Smooth muscle cell (in vitro differentiated cells): ENCODE measurements at regions not wholly inside any gene's neighbourhood (a gene's known extent, or its start where the extent isn't known, plus 50 kb on each side); places are given as distances from the start of the nearest gene placed in this dataset.
A peak's percentile ranks its signal among the peaks of the same experiment; 100 is the strongest.

Experiments
- DNase-seq: peaks from one replicate; lab custom pipeline; 2025; ENCODE audit not compliant: unreplicated experiment; lab: John Stamatoyannopoulos, UW
- H2AFZ ChIP-seq: fragments of 200-600 bp; sonication (generic); 2 replicates; pipeline ENCODE4 v1.6.0; 2016; ENCODE audit warnings: antibody characterized with exemption, low read depth, mild to moderate bottlenecking
- H3F3A ChIP-seq: fragments of 200-600 bp; sonication (generic); 2 replicates; pipeline ENCODE4 v1.6.0; 2017; ENCODE audit warnings: antibody characterized with exemption, low read depth
- H3K27ac ChIP-seq: fragments of 200-600 bp; sonication (generic); 2 replicates; pipeline ENCODE4 v1.5.1; 2016; ENCODE audit warnings: low read depth, mild to moderate bottlenecking
- H3K27me3 ChIP-seq: fragments of 200-600 bp; sonication (generic); 2 replicates; pipeline ENCODE4 v1.6.1; 2016; ENCODE audit warnings: low read depth, mild to moderate bottlenecking
- H3K36me3 ChIP-seq: fragments of 200-600 bp; sonication (generic); 2 replicates; pipeline ENCODE4 v1.5.1; 2016; ENCODE audit warnings: low read depth
- H3K4me1 ChIP-seq: fragments of 200-600 bp; sonication (generic); 2 replicates; pipeline ENCODE4 v1.5.1; 2016; ENCODE audit warnings: low read depth
- H3K4me2 ChIP-seq: fragments of 200-600 bp; sonication (generic); 2 replicates; pipeline ENCODE4 v1.6.0; 2016; ENCODE audit warnings: mild to moderate bottlenecking
- H3K4me3 ChIP-seq: fragments of 200-600 bp; sonication (generic); 2 replicates; pipeline ENCODE4 v1.5.1; 2016; ENCODE audit warnings: mild to moderate bottlenecking
- H3K79me2 ChIP-seq: fragments of 200-600 bp; sonication (generic); 2 replicates; pipeline ENCODE4 v1.6.0; 2016; ENCODE audit warnings: low read depth, mild to moderate bottlenecking
- H3K9ac ChIP-seq: fragments of 200-600 bp; sonication (generic); 2 replicates; pipeline ENCODE4 v1.6.0; 2016; ENCODE audit warnings: low read depth
- H3K9me3 ChIP-seq: fragments of 200-600 bp; sonication (generic); replicated peaks from 2 replicates; pipeline ENCODE4 v1.5.1; 2016; ENCODE audit warnings: low read depth
- H4K20me1 ChIP-seq: fragments of 200-600 bp; sonication (generic); 2 replicates; pipeline ENCODE4 v1.6.0; 2016; ENCODE audit warnings: low read depth
- WGBS: methylation state at CpG from one replicate; pipeline ENCODE4 v1.1.7; 2016; ENCODE audit warnings: low lambda C conversion rate; 5-methylcytosine and 5-hydroxymethylcytosine counted together
- TF ChIP-seq, protein P1 (sequence below): fragments of 200-600 bp; sonication (generic); IDR thresholded peaks from 2 replicates; pipeline ENCODE4 v1.5.1; 2017; ENCODE audit warnings: borderline replicate concordance, mild to moderate bottlenecking, antibody characterized with exemption; ENCODE audit not compliant: insufficient read depth, poor library complexity, severe bottlenecking

DNA sequence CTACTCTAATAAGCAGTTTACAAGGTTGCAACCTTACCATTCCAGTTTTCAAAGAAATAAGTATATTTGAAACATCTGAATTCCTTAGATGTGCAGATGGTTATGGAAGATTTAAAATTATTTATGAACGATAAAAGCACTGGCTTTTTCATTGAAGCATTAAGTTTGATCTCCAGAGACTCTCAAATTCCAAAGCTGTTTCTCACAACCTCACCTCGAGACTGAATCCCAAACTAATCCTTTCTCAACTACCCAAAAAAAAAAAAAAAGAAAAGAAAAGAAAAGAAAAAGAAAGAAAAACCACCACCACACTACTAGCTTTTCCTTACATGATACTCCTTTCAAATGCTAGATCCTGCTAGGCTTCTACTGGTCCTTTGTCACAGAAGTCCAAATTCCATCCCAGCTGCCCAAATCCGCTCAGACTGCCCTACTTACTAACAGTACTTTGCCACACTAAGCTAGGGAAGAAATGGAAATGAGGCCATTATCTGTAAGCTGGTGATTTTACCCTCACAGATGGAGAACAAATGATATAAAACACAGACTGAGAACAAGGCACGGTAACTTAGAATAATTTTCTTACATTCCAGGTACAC, 100.6 kb upstream of the CDK1 start:
- Histone ChIP-seq H3K9ac (no peak overlapping the region), H3K4me2 (peak overlapping the region; percentile 72), H3K4me1 (peaks cover 18% of the 10 kb centered on the region), H3K27me3 (no peaks in the 10 kb centered on the region), H3K27ac (peak overlapping the region; percentile 66), H2AFZ (no peak overlapping the region), H4K20me1 (no peaks in the 10 kb centered on the region), H3F3A (no peaks in the 10 kb centered on the region), H3K9me3 (no peaks in the 10 kb centered on the region), H3K4me3 (no peak overlapping the region), H3K79me2 (peaks cover 3% of the 10 kb centered on the region), H3K36me3 (no peaks in the 10 kb centered on the region)
- 57% methylated on average over 4 of the region's 4 CpGs for whole genome bisulfite sequencing
- TF ChIP-seq, protein P1, sequence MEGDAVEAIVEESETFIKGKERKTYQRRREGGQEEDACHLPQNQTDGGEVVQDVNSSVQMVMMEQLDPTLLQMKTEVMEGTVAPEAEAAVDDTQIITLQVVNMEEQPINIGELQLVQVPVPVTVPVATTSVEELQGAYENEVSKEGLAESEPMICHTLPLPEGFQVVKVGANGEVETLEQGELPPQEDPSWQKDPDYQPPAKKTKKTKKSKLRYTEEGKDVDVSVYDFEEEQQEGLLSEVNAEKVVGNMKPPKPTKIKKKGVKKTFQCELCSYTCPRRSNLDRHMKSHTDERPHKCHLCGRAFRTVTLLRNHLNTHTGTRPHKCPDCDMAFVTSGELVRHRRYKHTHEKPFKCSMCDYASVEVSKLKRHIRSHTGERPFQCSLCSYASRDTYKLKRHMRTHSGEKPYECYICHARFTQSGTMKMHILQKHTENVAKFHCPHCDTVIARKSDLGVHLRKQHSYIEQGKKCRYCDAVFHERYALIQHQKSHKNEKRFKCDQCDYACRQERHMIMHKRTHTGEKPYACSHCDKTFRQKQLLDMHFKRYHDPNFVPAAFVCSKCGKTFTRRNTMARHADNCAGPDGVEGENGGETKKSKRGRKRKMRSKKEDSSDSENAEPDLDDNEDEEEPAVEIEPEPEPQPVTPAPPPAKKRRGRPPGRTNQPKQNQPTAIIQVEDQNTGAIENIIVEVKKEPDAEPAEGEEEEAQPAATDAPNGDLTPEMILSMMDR, result no peak
- DNase-seq, result no peak

DNA sequence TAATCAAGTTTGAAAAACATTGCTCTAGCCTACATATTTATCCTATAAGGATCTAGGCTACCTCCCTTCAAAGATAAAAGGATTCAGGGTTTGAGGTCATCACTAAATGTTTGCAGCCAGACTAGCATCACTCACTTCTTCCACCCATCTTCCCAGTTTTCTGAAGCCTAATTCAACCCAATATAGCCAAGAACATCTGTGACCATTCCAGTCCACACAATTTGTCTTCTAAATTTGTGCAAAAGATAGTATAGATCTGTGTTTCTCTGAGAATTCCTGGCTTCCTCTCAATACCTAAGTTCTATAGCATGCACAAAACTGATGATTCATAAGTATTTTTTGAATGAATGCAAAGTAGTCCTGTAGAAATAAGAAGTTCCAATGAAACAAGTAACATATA, 103.0 kb upstream of the CDK1 start:
- TF ChIP-seq, protein P1, result no peak
- no peak for DNase-seq
- Histone ChIP-seq H4K20me1 (no peaks in the 10 kb centered on the region), H3F3A (no peaks in the 10 kb centered on the region), H3K27ac (no peak overlapping the region), H3K27me3 (no peaks in the 10 kb centered on the region), H3K4me1 (peaks cover 18% of the 10 kb centered on the region), H3K4me3 (no peak overlapping the region), H2AFZ (no peak overlapping the region), H3K36me3 (no peaks in the 10 kb centered on the region), H3K4me2 (no peak overlapping the region), H3K9me3 (no peaks in the 10 kb centered on the region), H3K79me2 (peaks cover 3% of the 10 kb centered on the region), H3K9ac (no peak overlapping the region)

DNA sequence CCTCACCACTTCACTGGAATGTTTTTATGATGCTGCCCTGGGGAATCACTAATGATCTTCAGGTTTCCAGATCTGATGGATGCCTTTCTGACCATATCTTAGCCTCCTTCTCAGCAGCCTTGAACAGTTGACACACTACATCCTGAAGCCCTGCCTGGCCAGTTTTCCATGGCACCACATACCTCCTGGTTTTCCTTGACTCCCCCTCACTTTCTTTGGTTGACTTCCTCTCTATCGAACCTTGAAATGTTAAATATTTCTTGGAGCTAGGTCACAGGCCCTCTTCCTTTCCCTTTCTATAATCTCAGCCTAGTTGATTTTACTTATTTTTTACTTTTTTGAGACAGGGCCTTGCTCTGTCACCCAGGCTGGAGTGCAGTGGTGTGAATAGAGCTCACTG, 108.8 kb upstream of the CDK1 start:
- peaks cover 3% of the 10 kb centered on the region for H3K79me2 ChIP-seq
- no peaks in the 10 kb centered on the region for H3K27me3 ChIP-seq
- peak overlapping the region; percentile 34 for H3K27ac ChIP-seq
- H2AFZ ChIP-seq, result no peak overlapping the region
- no peak overlapping the region for H3K4me2 ChIP-seq
- peaks cover 3% of the 10 kb centered on the region for H3K4me1 ChIP-seq
- H3K9me3 ChIP-seq, result no peaks in the 10 kb centered on the region
- peaks cover 3% of the 10 kb centered on the region for H3F3A ChIP-seq
- DNase-seq, result no peak
- H3K4me3 ChIP-seq, result no peak overlapping the region
- H4K20me1 ChIP-seq, result no peaks in the 10 kb centered on the region
- H3K9ac ChIP-seq, result no peak overlapping the region
- 27% methylated on average over 1 of the region's 1 CpG for WGBS
- TF ChIP-seq, protein P1, result no peak
- no peaks in the 10 kb centered on the region for H3K36me3 ChIP-seq

DNA sequence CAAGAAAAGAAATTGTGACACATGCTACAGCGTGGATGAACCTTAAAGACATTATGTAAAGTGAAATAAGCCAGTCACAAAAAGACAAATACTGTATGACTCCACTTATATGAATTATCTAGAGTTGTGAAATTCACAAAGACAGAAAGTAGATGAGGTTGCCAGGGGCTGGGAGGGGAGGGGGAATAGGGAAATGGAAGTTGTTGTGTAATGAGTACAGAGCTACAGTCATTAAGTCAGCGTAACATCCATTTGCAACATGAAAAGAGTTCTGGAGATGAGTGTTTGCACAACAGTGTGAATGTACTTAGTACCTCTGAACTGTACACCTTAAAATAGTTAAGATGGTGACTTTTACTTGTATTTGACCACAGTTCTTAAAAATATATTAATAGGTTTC, 112.1 kb upstream of the CDK1 start:
- TF ChIP-seq, protein P1, result no peak
- H3F3A ChIP-seq, result peaks cover 14% of the 10 kb centered on the region
- H3K36me3 ChIP-seq, result no peaks in the 10 kb centered on the region
- 66% methylated on average over 2 of the region's 2 CpGs for WGBS
- no peak overlapping the region for H3K9ac ChIP-seq
- H4K20me1 ChIP-seq, result no peaks in the 10 kb centered on the region
- no peak overlapping the region for H2AFZ ChIP-seq
- DNase-seq, result no peak
- H3K4me1 ChIP-seq, result peaks cover 35% of the 10 kb centered on the region
- no peaks in the 10 kb centered on the region for H3K27me3 ChIP-seq
- peaks cover 3% of the 10 kb centered on the region for H3K79me2 ChIP-seq
- no peak overlapping the region for H3K4me2 ChIP-seq
- H3K4me3 ChIP-seq, result no peak overlapping the region
- no peak overlapping the region for H3K27ac ChIP-seq
- no peaks in the 10 kb centered on the region for H3K9me3 ChIP-seq
